ENCODE measurements at regions not wholly inside any gene's neighbourhood (a gene's known extent, or its start where the extent isn't known, plus 50 kb on each side); places are given as distances from the start of the nearest gene placed in this dataset.

DNA sequence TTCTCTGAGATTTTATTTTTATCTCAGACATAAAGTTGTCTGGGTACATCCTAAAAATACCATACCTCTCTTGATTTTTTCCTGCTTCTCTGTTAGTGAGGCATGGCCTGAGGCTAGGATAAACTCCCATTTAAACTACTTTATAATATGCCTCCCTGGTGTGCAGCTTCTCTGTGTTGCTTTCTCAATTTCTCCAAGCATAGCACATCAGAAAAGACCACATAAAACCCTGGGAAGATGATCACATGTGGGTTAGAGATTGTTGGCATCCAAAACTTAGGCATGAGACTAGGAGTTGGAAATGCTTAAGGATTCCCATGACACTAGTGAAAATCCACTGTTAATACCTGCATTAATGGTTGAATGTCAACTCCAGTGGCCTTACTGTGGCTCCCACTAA is 254.6 kb downstream of the RND3 start:
- TF ChIP-seq, protein P1, sequence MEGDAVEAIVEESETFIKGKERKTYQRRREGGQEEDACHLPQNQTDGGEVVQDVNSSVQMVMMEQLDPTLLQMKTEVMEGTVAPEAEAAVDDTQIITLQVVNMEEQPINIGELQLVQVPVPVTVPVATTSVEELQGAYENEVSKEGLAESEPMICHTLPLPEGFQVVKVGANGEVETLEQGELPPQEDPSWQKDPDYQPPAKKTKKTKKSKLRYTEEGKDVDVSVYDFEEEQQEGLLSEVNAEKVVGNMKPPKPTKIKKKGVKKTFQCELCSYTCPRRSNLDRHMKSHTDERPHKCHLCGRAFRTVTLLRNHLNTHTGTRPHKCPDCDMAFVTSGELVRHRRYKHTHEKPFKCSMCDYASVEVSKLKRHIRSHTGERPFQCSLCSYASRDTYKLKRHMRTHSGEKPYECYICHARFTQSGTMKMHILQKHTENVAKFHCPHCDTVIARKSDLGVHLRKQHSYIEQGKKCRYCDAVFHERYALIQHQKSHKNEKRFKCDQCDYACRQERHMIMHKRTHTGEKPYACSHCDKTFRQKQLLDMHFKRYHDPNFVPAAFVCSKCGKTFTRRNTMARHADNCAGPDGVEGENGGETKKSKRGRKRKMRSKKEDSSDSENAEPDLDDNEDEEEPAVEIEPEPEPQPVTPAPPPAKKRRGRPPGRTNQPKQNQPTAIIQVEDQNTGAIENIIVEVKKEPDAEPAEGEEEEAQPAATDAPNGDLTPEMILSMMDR (IDR thresholded peaks at IDR 0.05): no peak
- TF ChIP-seq ZFX (IDR thresholded peaks at IDR 0.05; ENCODE audit: borderline replicate concordance): no peak
